Ishikawa (cell line): ENCODE measurements at regions not wholly inside any gene's neighbourhood (a gene's known extent, or its start where the extent isn't known, plus 50 kb on each side); places are given as distances from the start of the nearest gene placed in this dataset.

ENCODE experiments used
- CREB1 ChIP-seq: IDR thresholded peaks from 2 replicates; pipeline ENCODE4 v1.6.1; 2012; ENCODE audit warnings: low read depth
- EP300 ChIP-seq: IDR thresholded peaks from 2 replicates; pipeline ENCODE4 v1.6.1; 2012; ENCODE audit warnings: borderline replicate concordance
- TCF12 ChIP-seq: IDR thresholded peaks from 2 replicates; pipeline ENCODE4 v1.6.1; 2012; ENCODE audit warnings: low read depth
- YY1 ChIP-seq: IDR thresholded peaks from 2 replicates; pipeline ENCODE4 v1.6.1; 2012; ENCODE audit warnings: low read depth
- TF ChIP-seq, protein P1 (sequence below): IDR thresholded peaks from 2 replicates; pipeline ENCODE4 v1.6.1; 2012
- TF ChIP-seq, protein P2 (sequence below): IDR thresholded peaks from 2 replicates; pipeline ENCODE4 v1.6.1; 2012; ENCODE audit warnings: low read depth, mild to moderate bottlenecking

DNA sequence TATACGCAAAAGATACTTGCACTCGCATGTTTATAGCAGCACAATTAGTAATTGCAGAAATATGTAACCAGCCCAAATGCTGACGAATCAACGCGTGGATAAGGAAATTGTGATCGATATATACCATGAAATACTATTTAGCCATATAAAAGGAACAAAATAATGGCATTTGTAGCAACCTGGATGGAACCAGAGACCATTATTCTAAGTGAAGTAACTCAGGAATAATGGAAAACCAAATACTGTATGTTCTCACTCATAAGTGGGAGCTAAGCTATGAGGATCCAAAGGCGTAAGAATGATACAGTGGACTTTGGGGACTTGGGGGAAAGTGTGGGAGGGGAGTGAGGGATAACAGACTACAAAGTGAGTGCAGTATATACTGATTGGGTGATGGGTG lies 1008.0 kb upstream of the CRIM1 start:
- TF ChIP-seq, protein P1, sequence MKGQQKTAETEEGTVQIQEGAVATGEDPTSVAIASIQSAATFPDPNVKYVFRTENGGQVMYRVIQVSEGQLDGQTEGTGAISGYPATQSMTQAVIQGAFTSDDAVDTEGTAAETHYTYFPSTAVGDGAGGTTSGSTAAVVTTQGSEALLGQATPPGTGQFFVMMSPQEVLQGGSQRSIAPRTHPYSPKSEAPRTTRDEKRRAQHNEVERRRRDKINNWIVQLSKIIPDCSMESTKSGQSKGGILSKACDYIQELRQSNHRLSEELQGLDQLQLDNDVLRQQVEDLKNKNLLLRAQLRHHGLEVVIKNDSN: no peak
- TF ChIP-seq CREB1 (no peak), TCF12 (no peak), YY1 (no peak), EP300 (no peak)
- TF ChIP-seq, protein P2, sequence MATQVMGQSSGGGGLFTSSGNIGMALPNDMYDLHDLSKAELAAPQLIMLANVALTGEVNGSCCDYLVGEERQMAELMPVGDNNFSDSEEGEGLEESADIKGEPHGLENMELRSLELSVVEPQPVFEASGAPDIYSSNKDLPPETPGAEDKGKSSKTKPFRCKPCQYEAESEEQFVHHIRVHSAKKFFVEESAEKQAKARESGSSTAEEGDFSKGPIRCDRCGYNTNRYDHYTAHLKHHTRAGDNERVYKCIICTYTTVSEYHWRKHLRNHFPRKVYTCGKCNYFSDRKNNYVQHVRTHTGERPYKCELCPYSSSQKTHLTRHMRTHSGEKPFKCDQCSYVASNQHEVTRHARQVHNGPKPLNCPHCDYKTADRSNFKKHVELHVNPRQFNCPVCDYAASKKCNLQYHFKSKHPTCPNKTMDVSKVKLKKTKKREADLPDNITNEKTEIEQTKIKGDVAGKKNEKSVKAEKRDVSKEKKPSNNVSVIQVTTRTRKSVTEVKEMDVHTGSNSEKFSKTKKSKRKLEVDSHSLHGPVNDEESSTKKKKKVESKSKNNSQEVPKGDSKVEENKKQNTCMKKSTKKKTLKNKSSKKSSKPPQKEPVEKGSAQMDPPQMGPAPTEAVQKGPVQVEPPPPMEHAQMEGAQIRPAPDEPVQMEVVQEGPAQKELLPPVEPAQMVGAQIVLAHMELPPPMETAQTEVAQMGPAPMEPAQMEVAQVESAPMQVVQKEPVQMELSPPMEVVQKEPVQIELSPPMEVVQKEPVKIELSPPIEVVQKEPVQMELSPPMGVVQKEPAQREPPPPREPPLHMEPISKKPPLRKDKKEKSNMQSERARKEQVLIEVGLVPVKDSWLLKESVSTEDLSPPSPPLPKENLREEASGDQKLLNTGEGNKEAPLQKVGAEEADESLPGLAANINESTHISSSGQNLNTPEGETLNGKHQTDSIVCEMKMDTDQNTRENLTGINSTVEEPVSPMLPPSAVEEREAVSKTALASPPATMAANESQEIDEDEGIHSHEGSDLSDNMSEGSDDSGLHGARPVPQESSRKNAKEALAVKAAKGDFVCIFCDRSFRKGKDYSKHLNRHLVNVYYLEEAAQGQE: no peak
